H1 (cell line): ENCODE measurements at regions not wholly inside any gene's neighbourhood (a gene's known extent, or its start where the extent isn't known, plus 50 kb on each side); places are given as distances from the start of the nearest gene placed in this dataset.

Source experiments
- CTCF ChIA-PET: fragments of 300-600 bp; sonication (Branson Sonifier 250); formaldehyde crosslinking; loops from one replicate; lab custom pipeline; 2021; ENCODE audit not compliant: partially characterized antibody; lab: Charles Lee
- POLR2A ChIA-PET: fragments of 300-600 bp; sonication (Branson Sonifier 250); formaldehyde crosslinking; loops from one replicate; lab custom pipeline; 2021; ENCODE audit warnings: inconsistent platforms; ENCODE audit not compliant: partially characterized antibody; lab: Charles Lee
- DNase-seq, 2 experiments: peaks; one replicate each; pipeline versions ENCODE4 v3.0.0 to v3.0.0-alpha.2; 2010 to 2022; ENCODE audit warnings: low spot score in 2 of 2, low read depth in 1 of 2, mixed read lengths in 1 of 2
- FAIRE-seq: peaks from 2 replicates; lab custom pipeline; 2011; peaks lifted over from hg19 to GRCh38; lab: Jason Lieb, UNC
- H2AFZ ChIP-seq: 2 replicates; pipeline ENCODE4 v1.8.1; 2012; ENCODE audit warnings: low read length, inconsistent platforms
- H2AK5ac ChIP-seq: 2 replicates; pipeline ENCODE4 v1.6.1; 2013; ENCODE audit warnings: low read depth, low read length
- H2BK120ac ChIP-seq: replicated peaks from 2 replicates; pipeline ENCODE3; 2013; ENCODE audit warnings: low read depth, low read length, inconsistent platforms
- H2BK12ac ChIP-seq: 2 replicates; pipeline ENCODE4 v1.6.1; 2013; ENCODE audit warnings: low read depth, low read length
- H2BK15ac ChIP-seq: 2 replicates; pipeline ENCODE4 v1.6.1; 2013; ENCODE audit warnings: low read length
- H2BK20ac ChIP-seq: 2 replicates; pipeline ENCODE4 v1.6.1; 2013; ENCODE audit warnings: low read length
- H2BK5ac ChIP-seq: 2 replicates; pipeline ENCODE4 v1.6.1; 2013; ENCODE audit warnings: low read depth, low read length
- H3K14ac ChIP-seq: 2 replicates; pipeline ENCODE4 v1.6.1; 2013; ENCODE audit warnings: inconsistent platforms; ENCODE audit not compliant: insufficient read length
- H3K18ac ChIP-seq: 2 replicates; pipeline ENCODE4 v1.6.1; 2013; ENCODE audit warnings: low read length; ENCODE audit errors: extremely low read depth
- H3K23ac ChIP-seq: 2 replicates; pipeline ENCODE4 v1.6.1; 2013; ENCODE audit warnings: inconsistent platforms; ENCODE audit not compliant: insufficient read length
- H3K23me2 ChIP-seq: 2 replicates; pipeline ENCODE4 v1.6.1; 2013; ENCODE audit warnings: low read depth, low read length
- H3K27ac ChIP-seq: 2 replicates; pipeline ENCODE4 v1.6.1; 2011; ENCODE audit warnings: low read depth, low read length, inconsistent platforms
- H3K27me3 ChIP-seq, 4 experiments: replicated peaks in 1 of 4; 1 replicate in 1 of 4; 2 replicates in 3 of 4; pipeline versions ENCODE4 v1.6.1 to v1.8.1; 2011 to 2013; ENCODE audit warnings: low read length in 3 of 4, mild to moderate bottlenecking in 3 of 4, inconsistent platforms in 2 of 4, mixed read lengths in 2 of 4, moderate library complexity in 1 of 4; ENCODE audit not compliant: control insufficient read depth in 3 of 4, insufficient read depth in 3 of 4; ENCODE audit errors: extremely low read depth in 1 of 4
- H3K36me3 ChIP-seq, 4 experiments: 2 replicates each; pipeline versions ENCODE4 v1.6.1 to v1.8.1; 2011 to 2013; ENCODE audit warnings: mild to moderate bottlenecking in 4 of 4, low read length in 3 of 4, moderate library complexity in 2 of 4, control low read depth in 1 of 4, inconsistent platforms in 1 of 4; ENCODE audit not compliant: insufficient read depth in 4 of 4, control insufficient read depth in 2 of 4
- H3K4ac ChIP-seq: replicated peaks from 2 replicates; pipeline ENCODE3; 2013; ENCODE audit warnings: low read length, low read depth, mixed read lengths, inconsistent platforms; ENCODE audit not compliant: insufficient read length
- H3K4me1 ChIP-seq, 4 experiments: replicated peaks in 1 of 4; 1 replicate in 1 of 4; 2 replicates in 3 of 4; pipeline versions ENCODE4 v1.6.1 to v1.8.1; 2011 to 2013; ENCODE audit warnings: low read length in 3 of 4, inconsistent platforms in 2 of 4, mixed read lengths in 1 of 4; ENCODE audit not compliant: insufficient read depth in 4 of 4, control insufficient read depth in 3 of 4
- H3K4me2 ChIP-seq, 2 experiments: 2 replicates each; pipeline versions ENCODE4 v1.6.1 to v1.8.1; 2011 to 2013; ENCODE audit warnings: low read depth in 2 of 2, low read length in 2 of 2, control low read depth in 1 of 2, inconsistent platforms in 1 of 2, mild to moderate bottlenecking in 1 of 2; ENCODE audit not compliant: insufficient read depth in 1 of 2
- H3K4me3 ChIP-seq, 4 experiments: fragments of 200-600, 300-600 bp in 1 of 4; sonication (generic), shearing (Covaris generic), sonication (Bioruptor Twin) in 1 of 4; 2 replicates each; pipeline versions ENCODE4 v1.5.1 to v1.8.1; 2011 to 2016; ENCODE audit warnings: low read length in 4 of 4, low read depth in 3 of 4, control low read depth in 2 of 4, inconsistent platforms in 2 of 4, mild to moderate bottlenecking in 2 of 4, mixed read lengths in 1 of 4, moderate library complexity in 1 of 4; ENCODE audit not compliant: insufficient read depth in 2 of 4; ENCODE audit errors: extremely low read depth in 1 of 4
- H3K56ac ChIP-seq: replicated peaks from 2 replicates; pipeline ENCODE3; 2013; ENCODE audit warnings: low read depth, mild to moderate bottlenecking, mixed read lengths, low read length, inconsistent platforms; ENCODE audit not compliant: insufficient read length
- H3K79me1 ChIP-seq: 2 replicates; pipeline ENCODE4 v1.6.1; 2013; ENCODE audit warnings: low read depth, low read length, control low read depth
- H3K79me2 ChIP-seq, 2 experiments: 2 replicates each; pipeline versions ENCODE4 v1.6.1 to v1.8.1; 2012 to 2013; ENCODE audit warnings: low read length in 2 of 2, mild to moderate bottlenecking in 2 of 2, inconsistent platforms in 1 of 2; ENCODE audit not compliant: insufficient read depth in 2 of 2, control insufficient read depth in 1 of 2
- H3K9ac ChIP-seq, 4 experiments: replicated peaks in 1 of 4; 1 replicate in 1 of 4; 2 replicates in 3 of 4; pipeline versions ENCODE4 v1.6.1 to v1.8.1; 2011 to 2013; ENCODE audit warnings: low read depth in 3 of 4, low read length in 3 of 4, control low read depth in 2 of 4, mild to moderate bottlenecking in 2 of 4, moderate library complexity in 2 of 4, inconsistent platforms in 1 of 4; ENCODE audit errors: extremely low read depth in 1 of 4
- H3K9me3 ChIP-seq, 2 experiments: 2 replicates each; pipeline versions ENCODE4 v1.6.1 to v1.8.1; 2012 to 2013; ENCODE audit warnings: mild to moderate bottlenecking in 2 of 2, moderate library complexity in 2 of 2, control low read depth in 1 of 2, inconsistent platforms in 1 of 2, low read depth in 1 of 2, low read length in 1 of 2, mixed read lengths in 1 of 2; ENCODE audit not compliant: insufficient read depth in 2 of 2
- H4K20me1 ChIP-seq, 2 experiments: replicated peaks in 1 of 2; 2 replicates each; pipeline versions ENCODE3 to v1.8.1; 2011 to 2013; ENCODE audit warnings: inconsistent platforms in 2 of 2, low read length in 2 of 2, mild to moderate bottlenecking in 1 of 2; ENCODE audit not compliant: insufficient read depth in 2 of 2, control insufficient read depth in 1 of 2
- H4K5ac ChIP-seq: 2 replicates; pipeline ENCODE4 v1.6.1; 2013; ENCODE audit warnings: low read length, low read depth, mixed read lengths, inconsistent platforms; ENCODE audit not compliant: insufficient read length
- H4K8ac ChIP-seq: 2 replicates; pipeline ENCODE4 v1.8.0; 2013; ENCODE audit warnings: mild to moderate bottlenecking, moderate library complexity, low read length, inconsistent platforms; ENCODE audit not compliant: insufficient read depth; ENCODE audit errors: extremely low read depth
- H4K91ac ChIP-seq: replicated peaks from 2 replicates; pipeline ENCODE3; 2013; ENCODE audit warnings: low read length, mixed read lengths, inconsistent platforms; ENCODE audit not compliant: insufficient read length
- BRCA1 ChIP-seq: IDR thresholded peaks from 2 replicates; pipeline ENCODE4 v1.6.1; 2012; ENCODE audit warnings: low read depth, low read length, improper control_type of control experiment
- CHD2 ChIP-seq: IDR thresholded peaks from 2 replicates; pipeline ENCODE4 v1.6.1; 2012; ENCODE audit warnings: low read length, improper control_type of control experiment
- HDAC6 ChIP-seq: IDR thresholded peaks from one replicate; pipeline ENCODE4 v1.7.1; 2012; ENCODE audit warnings: low read depth, mild to moderate bottlenecking, inconsistent platforms, low read length, moderate library complexity
- POU5F1 ChIP-seq: IDR thresholded peaks from 2 replicates; pipeline ENCODE4 v1.6.1; 2011; ENCODE audit warnings: low read depth, mild to moderate bottlenecking, low read length, moderate library complexity
- RNF2 ChIP-seq: fragments of 200-900, 300-1000 bp; sonication (generic); IDR thresholded peaks from 2 replicates; pipeline ENCODE4 v1.7.1; 2016; ENCODE audit warnings: borderline replicate concordance, low read depth, mild to moderate bottlenecking, antibody characterized with exemption, low read length; ENCODE audit not compliant: poor library complexity, severe bottlenecking; ENCODE audit errors: missing control alignments
- SIX5 ChIP-seq: IDR thresholded peaks from 2 replicates; pipeline ENCODE4 v1.6.1; 2011; ENCODE audit warnings: mild to moderate bottlenecking, low read depth, low read length
- SP1 ChIP-seq: IDR thresholded peaks from 2 replicates; pipeline ENCODE4 v1.6.1; 2011; ENCODE audit warnings: low read depth, low read length
- SP4 ChIP-seq: IDR thresholded peaks from 2 replicates; pipeline ENCODE4 v1.6.1; 2012; ENCODE audit warnings: low read length, inconsistent platforms
- SUZ12 ChIP-seq: fragments of 200-600 bp; sonication (generic); IDR thresholded peaks from 2 replicates; pipeline ENCODE4 v1.6.1; 2012; ENCODE audit warnings: mild to moderate bottlenecking, inconsistent platforms, low read length, moderate library complexity, mixed read lengths
- TBP ChIP-seq: IDR thresholded peaks from 2 replicates; pipeline ENCODE4 v1.6.1; 2011; ENCODE audit warnings: low read depth, low read length, improper control_type of control experiment
- TCF12 ChIP-seq: IDR thresholded peaks from 2 replicates; pipeline ENCODE4 v1.6.1; 2011; ENCODE audit warnings: low read depth, mild to moderate bottlenecking, low read length
- YY1 ChIP-seq: IDR thresholded peaks from 2 replicates; pipeline ENCODE4 v1.6.1; 2011; ENCODE audit warnings: low read depth, mild to moderate bottlenecking, low read length
- ZNF274 ChIP-seq: IDR thresholded peaks from 2 replicates; pipeline ENCODE4 v1.7.0; 2012; ENCODE audit warnings: low read length, borderline replicate concordance; ENCODE audit errors: extremely low read depth
- WGBS, 2 experiments: shearing (Covaris generic) in 1 of 2; methylation state at CpG; one replicate each; pipeline versions ENCODE4 v1.1.6 to v1.1.7; 2013 to 2015; ENCODE audit warnings: low lambda C conversion rate in 2 of 2, mixed read lengths in 2 of 2, inconsistent platforms in 1 of 2, low coverage in 1 of 2, missing lambda C conversion rate in 1 of 2; ENCODE audit not compliant: insufficient replicate concordance in 2 of 2, insufficient coverage in 1 of 2, insufficient read length in 1 of 2; ENCODE audit errors: extremely low coverage in 1 of 2, missing lambda C conversion rate in 1 of 2; 5-methylcytosine and 5-hydroxymethylcytosine counted together
- TF ChIP-seq, protein P1 (sequence below): IDR thresholded peaks from 2 replicates; pipeline ENCODE4 v1.6.1; 2012; ENCODE audit warnings: inconsistent platforms
- TF ChIP-seq, protein P2 (sequence below): IDR thresholded peaks from 2 replicates; pipeline ENCODE4 v1.6.1; 2011; ENCODE audit warnings: low read depth, mild to moderate bottlenecking, low read length; ENCODE audit not compliant: insufficient read depth

DNA sequence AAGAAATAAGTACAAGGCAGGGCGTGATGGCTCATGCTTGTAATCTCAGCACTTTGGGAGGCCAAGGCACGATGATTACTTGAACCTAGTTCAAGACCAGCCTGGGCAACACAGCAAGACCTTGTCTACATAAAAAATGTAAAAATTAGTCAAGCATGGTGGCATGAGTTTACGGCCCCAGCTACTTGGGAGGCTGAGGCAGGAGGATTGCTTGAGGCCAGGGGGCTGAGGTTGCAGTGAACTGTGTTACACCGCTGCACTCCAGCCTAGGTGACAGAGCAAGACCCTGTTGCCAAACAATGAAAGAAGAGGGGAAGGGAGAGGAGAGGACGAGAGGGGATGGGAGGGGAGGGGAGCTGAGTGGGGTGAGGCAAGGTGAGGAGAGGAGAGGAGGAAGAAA, 152.7 kb upstream of the PRICKLE2 start:
- H2BK15ac ChIP-seq: no peak overlapping the region
- H3K27ac ChIP-seq: no peak overlapping the region
- no peak overlapping the region for H3K9ac ChIP-seq
- H3K9me3 ChIP-seq: no peaks in the 10 kb centered on the region
- H2BK20ac ChIP-seq: no peak overlapping the region
- H4K5ac ChIP-seq: no peak overlapping the region
- H3K4me3 ChIP-seq: no peak overlapping the region
- ChIA-PET CTCF (interaction anchor here (0.6 kb wide), 1 partner anchor 77 kb away, joined by 3 read pairs; no protein-coding TSS in a partner anchor), POLR2A (no interaction called here)
- no peaks in the 10 kb centered on the region for H3K36me3 ChIP-seq
- H2BK12ac ChIP-seq: no peak overlapping the region
- H3K14ac ChIP-seq: no peak overlapping the region
- DNase-seq: no peak
- H3K18ac ChIP-seq: no peak overlapping the region
- no peaks in the 10 kb centered on the region; the same call in 1 of the 2 replicates for H3K23me2 ChIP-seq
- 92% methylated on average over 4 of the region's 5 CpGs; no CpG with 5 or more reads in 1 of the 2 experiments for WGBS, 2 experiments
- no peaks in the 10 kb centered on the region for H4K20me1 ChIP-seq
- no peak overlapping the region for H4K91ac ChIP-seq
- no peak overlapping the region for H3K23ac ChIP-seq
- H3K4ac ChIP-seq: no peak overlapping the region
- no peak for FAIRE-seq
- H3K27me3 ChIP-seq: no peaks in the 10 kb centered on the region
- no peaks in the 10 kb centered on the region for H3K4me1 ChIP-seq
- no peaks in the 10 kb centered on the region for H3K79me1 ChIP-seq
- H2AFZ ChIP-seq: no peak overlapping the region
- H2BK120ac ChIP-seq: no peak overlapping the region
- no peaks in the 10 kb centered on the region for H3K79me2 ChIP-seq
- no peak overlapping the region for H3K4me2 ChIP-seq
- no peak overlapping the region for H2AK5ac ChIP-seq
- H2BK5ac ChIP-seq: no peak overlapping the region
- H3K56ac ChIP-seq: no peak overlapping the region
- H4K8ac ChIP-seq: no peak overlapping the region
- TF ChIP-seq, protein P1, sequence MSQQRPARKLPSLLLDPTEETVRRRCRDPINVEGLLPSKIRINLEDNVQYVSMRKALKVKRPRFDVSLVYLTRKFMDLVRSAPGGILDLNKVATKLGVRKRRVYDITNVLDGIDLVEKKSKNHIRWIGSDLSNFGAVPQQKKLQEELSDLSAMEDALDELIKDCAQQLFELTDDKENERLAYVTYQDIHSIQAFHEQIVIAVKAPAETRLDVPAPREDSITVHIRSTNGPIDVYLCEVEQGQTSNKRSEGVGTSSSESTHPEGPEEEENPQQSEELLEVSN: no peak
- TF ChIP-seq TCF12 (no peak), CHD2 (no peak), SIX5 (no peak), ZNF274 (no peak), POU5F1 (no peak), HDAC6 (no peak), YY1 (no peak), SUZ12 (no peak), SP4 (no peak), TBP (no peak), BRCA1 (no peak), RNF2 (no peak), SP1 (no peak)
- TF ChIP-seq, protein P2, sequence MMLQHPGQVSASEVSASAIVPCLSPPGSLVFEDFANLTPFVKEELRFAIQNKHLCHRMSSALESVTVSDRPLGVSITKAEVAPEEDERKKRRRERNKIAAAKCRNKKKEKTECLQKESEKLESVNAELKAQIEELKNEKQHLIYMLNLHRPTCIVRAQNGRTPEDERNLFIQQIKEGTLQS: no peak
